ENCODE measurements at regions not wholly inside any gene's neighbourhood (a gene's known extent, or its start where the extent isn't known, plus 50 kb on each side); places are given as distances from the start of the nearest gene placed in this dataset.

GRCh38 chr2:2919026-2919425, 458.6 kb downstream of the EIPR1 start (continued):
- TF ChIP-seq CTCF (IDR thresholded peaks at IDR 0.05 in 2 of 3, conservative IDR thresholded peaks at IDR 0.05 in 1 of 3; ENCODE audit: borderline replicate concordance in 1 of 3, insufficient read depth in 1 of 3, low read depth in 2 of 3, low read length in 2 of 3): no peak
- no peak for TF ChIP-seq YY1 (IDR thresholded peaks at IDR 0.05; ENCODE audit: extremely low read depth, insufficient replicate concordance, low read depth, low read length)
- TF ChIP-seq RAD21 (IDR thresholded peaks at IDR 0.05; ENCODE audit: low read depth): no peak
- TF ChIP-seq SIN3A (IDR thresholded peaks at IDR 0.05; ENCODE audit: low read depth): no peak
- no peak for TF ChIP-seq SP1 (IDR thresholded peaks at IDR 0.05; ENCODE audit: low read depth)

- TF ChIP-seq ELF1 (IDR thresholded peaks at IDR 0.05; ENCODE audit: borderline replicate concordance, low read depth) (no peak), CEBPB (IDR thresholded peaks at IDR 0.05; ENCODE audit: low read depth) (no peak), EGR1 (IDR thresholded peaks at IDR 0.05; ENCODE audit: low read depth) (no peak), SIN3A (IDR thresholded peaks at IDR 0.05; ENCODE audit: low read depth) (no peak), RAD21 (IDR thresholded peaks at IDR 0.05; ENCODE audit: low read depth) (no peak), POLR2AphosphoS5 (IDR thresholded peaks at IDR 0.05; ENCODE audit: low read depth, low read length) (no peak), POLR2A (IDR thresholded peaks at IDR 0.05; ENCODE audit: borderline replicate concordance, extremely low read depth, insufficient read depth, insufficient read length) (no peak), ZBTB33 (IDR thresholded peaks at IDR 0.05; ENCODE audit: extremely low read depth, insufficient replicate concordance, low read length) (no peak)
- CTCF ChIA-PET: no interaction called here
Measured at GRCh38 chr2:2916621-2917020, 461.0 kb downstream of the EIPR1 start.

More at GRCh38 chr2:2916621-2917020, 461.0 kb downstream of the EIPR1 start:
- H2AFZ ChIP-seq (ENCODE audit: low read depth, low read length, poor library complexity, severe bottlenecking): no peak overlapping the region
- no peak for DNase-seq (ENCODE audit: low read depth, low spot score)
- H3K9me3 ChIP-seq (ENCODE audit: control insufficient read depth in 1 of 2, insufficient read depth in 1 of 2, low read depth in 1 of 2, low read length in 2 of 2): 0 out of 4 replicates have a peak, but pooled peaks cover 0 to 6% of the 10 kb centered on the region in 2 experiments
- BruUV-seq (replicated peaks): no TSS peak
- no peaks in the 10 kb centered on the region for H3K9me2 ChIP-seq (ENCODE audit: insufficient read depth)
- ChIA-PET POLR2A (no interaction called here), RAD21 (ENCODE audit: low non-redundant PET in 1 of 2, low total read pairs in 2 of 2, uncharacterized antibody in 2 of 2, unreplicated experiment in 2 of 2) (no interaction called here)
- no peaks in the 10 kb centered on the region; the same call in 1 of the 2 replicates for H3K27me3 ChIP-seq (ENCODE audit: insufficient read depth, low read length)
- no peak for ATAC-seq
- no peak overlapping the region for H3K9ac ChIP-seq (ENCODE audit: low read length)
- no peak overlapping the region for H3K4me2 ChIP-seq (ENCODE audit: low read length)
- H3K36me3 ChIP-seq (ENCODE audit: control insufficient read depth in 1 of 2, insufficient read depth in 2 of 2, low read length in 2 of 2): no peaks in the 10 kb centered on the region
- intact Hi-C loops (cut with micrococcal nuclease): no loop called here
- no peaks in the 10 kb centered on the region for H3K79me2 ChIP-seq (ENCODE audit: insufficient read depth, low read length)
- H3K27ac ChIP-seq (ENCODE audit: low read depth, low read length): no peak overlapping the region
- no peaks in the 10 kb centered on the region for H3K4me1 ChIP-seq (ENCODE audit: control insufficient read depth in 1 of 2, insufficient read depth in 2 of 2, low read length in 2 of 2)
- no peaks in the 10 kb centered on the region for H4K20me1 ChIP-seq (ENCODE audit: insufficient read depth)
- H3K4me3 ChIP-seq (replicated peaks in 1 of 2; ENCODE audit: low read depth in 1 of 2, low read length in 2 of 2): no peak overlapping the region

All from HCT116 (cell line).